Activated CD4-positive, alpha-beta T cell treated with anti-CD3 and anti-CD28 coated beads, Interleukin-2, amount 10 ng/mL, durations not matched to agents 7 days and 5 days (primary cell): ENCODE measurements at regions not wholly inside any gene's neighbourhood (a gene's known extent, or its start where the extent isn't known, plus 50 kb on each side); places are given as distances from the start of the nearest gene placed in this dataset.
A peak's percentile ranks its signal among the peaks of the same experiment; 100 is the strongest.

ENCODE experiments used
- CTCF ChIA-PET: fragments of 350-600 bp; sonication (Branson Sonifier 250); formaldehyde crosslinking; loops from one replicate; lab custom pipeline; 2021; ENCODE audit warnings: antibody characterized with exemption; lab: Charles Lee
- POLR2A ChIA-PET: fragments of 350-600 bp; sonication (Branson Sonifier 250); formaldehyde crosslinking; loops from one replicate; lab custom pipeline; 2021; ENCODE audit warnings: antibody characterized with exemption; lab: Charles Lee
- DNase-seq: peaks from one replicate; pipeline ENCODE4 v3.0.0-alpha.2; 2020
- H3K27ac Mint-ChIP-seq: one replicate; pipeline ENCODE4 v1.8.0; 2021; ENCODE audit warnings: mild to moderate bottlenecking, moderate library complexity, mixed read lengths
- H3K27me3 Mint-ChIP-seq: one replicate; pipeline ENCODE4 v1.8.0; 2021; ENCODE audit warnings: mixed read lengths
- H3K36me3 Mint-ChIP-seq: one replicate; pipeline ENCODE4 v1.8.0; 2021; ENCODE audit warnings: low read depth, mixed read lengths
- H3K4me1 Mint-ChIP-seq: one replicate; pipeline ENCODE4 v1.8.0; 2021; ENCODE audit warnings: mixed read lengths
- H3K4me3 Mint-ChIP-seq: one replicate; pipeline ENCODE4 v1.8.0; 2021; ENCODE audit warnings: mild to moderate bottlenecking, moderate library complexity, mixed read lengths
- H3K9me3 Mint-ChIP-seq: one replicate; pipeline ENCODE4 v1.8.0; 2021; ENCODE audit warnings: mixed read lengths

DNA sequence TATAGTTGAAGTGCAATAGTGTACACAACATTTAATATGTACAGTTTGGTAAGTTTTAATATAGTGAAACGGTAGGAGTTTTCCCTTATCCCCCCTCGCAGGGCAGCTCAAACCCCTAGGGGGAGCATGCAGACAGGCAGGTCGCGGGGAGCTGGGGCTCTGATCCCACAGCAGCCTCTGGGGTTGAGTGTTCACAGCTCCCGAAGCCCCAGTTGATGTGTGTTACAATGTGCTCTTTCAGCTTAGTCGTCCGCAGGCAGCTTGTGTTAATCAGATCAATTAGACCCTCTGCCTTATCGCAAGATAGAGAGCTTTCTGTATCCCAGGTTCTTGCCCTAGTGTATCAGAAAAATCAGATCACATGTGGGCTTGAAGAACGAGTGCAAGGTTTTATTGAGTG is 143.1 kb upstream of the CHRNA7 start:
- Mint-ChIP-seq H3K36me3 (no peaks in the 10 kb centered on the region), H3K27me3 (peaks cover 34% of the 10 kb centered on the region), H3K4me1 (no peaks in the 10 kb centered on the region), H3K4me3 (no peak overlapping the region), H3K27ac (no peak overlapping the region), H3K9me3 (no peaks in the 10 kb centered on the region)
- CTCF ChIA-PET: no interaction called here
- DNase-seq: no peak
- POLR2A ChIA-PET: no interaction called here

DNA sequence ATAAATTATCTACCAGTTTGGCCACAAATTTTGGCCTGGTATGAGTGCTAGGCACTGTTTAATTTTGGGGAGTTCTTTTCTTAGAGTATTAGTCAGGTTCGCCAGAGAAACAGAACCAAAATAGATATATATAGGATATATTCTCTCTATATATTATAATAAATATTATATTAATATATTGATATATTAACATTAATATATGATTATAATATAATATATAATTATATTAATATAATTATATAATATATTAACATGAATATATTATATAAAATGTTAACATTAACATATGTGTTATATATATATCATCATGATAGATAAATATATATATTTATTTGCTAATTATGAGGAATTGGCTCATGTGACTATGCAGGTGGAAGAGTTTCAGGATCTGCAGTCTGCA is 137.8 kb upstream of the CHRNA7 start:
- POLR2A ChIA-PET: no interaction called here

DNA sequence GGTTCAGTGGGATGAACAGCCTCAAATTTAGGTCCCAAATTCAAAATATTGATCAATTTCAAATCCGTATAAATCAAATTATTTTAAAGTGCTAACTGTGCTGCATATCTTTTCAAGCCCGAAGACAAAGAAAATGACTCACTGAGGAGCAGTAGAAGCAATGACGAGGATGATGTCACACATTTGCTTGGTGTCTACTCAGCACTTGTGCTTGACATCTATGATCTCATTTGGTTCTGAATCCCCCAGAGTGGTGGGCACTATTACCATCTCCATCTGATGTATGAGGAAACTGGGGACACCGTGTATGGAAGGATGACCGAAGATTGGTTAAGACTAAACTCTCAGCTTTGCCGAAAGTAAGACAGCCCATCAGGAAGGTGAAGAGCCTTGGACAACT is 136.5 kb upstream of the CHRNA7 start:
- H3K36me3 Mint-ChIP-seq: no peaks in the 10 kb centered on the region
- H3K4me3 Mint-ChIP-seq: no peak overlapping the region
- CTCF ChIA-PET: no interaction called here
- peaks cover 6% of the 10 kb centered on the region for H3K9me3 Mint-ChIP-seq
- H3K4me1 Mint-ChIP-seq: no peaks in the 10 kb centered on the region
- peaks cover 13% of the 10 kb centered on the region for H3K27me3 Mint-ChIP-seq
- POLR2A ChIA-PET: no interaction called here
- DNase-seq: no peak
- H3K27ac Mint-ChIP-seq: no peak overlapping the region

More for the DNA sequence above, 137.8 kb upstream of the CHRNA7 start:
- H3K4me3 Mint-ChIP-seq: no peak overlapping the region
- CTCF ChIA-PET: no interaction called here
- no peaks in the 10 kb centered on the region for H3K36me3 Mint-ChIP-seq
- H3K4me1 Mint-ChIP-seq: no peaks in the 10 kb centered on the region
- H3K9me3 Mint-ChIP-seq: peaks cover 2% of the 10 kb centered on the region
- DNase-seq: no peak
- no peak overlapping the region for H3K27ac Mint-ChIP-seq
- peaks cover 20% of the 10 kb centered on the region for H3K27me3 Mint-ChIP-seq

DNA sequence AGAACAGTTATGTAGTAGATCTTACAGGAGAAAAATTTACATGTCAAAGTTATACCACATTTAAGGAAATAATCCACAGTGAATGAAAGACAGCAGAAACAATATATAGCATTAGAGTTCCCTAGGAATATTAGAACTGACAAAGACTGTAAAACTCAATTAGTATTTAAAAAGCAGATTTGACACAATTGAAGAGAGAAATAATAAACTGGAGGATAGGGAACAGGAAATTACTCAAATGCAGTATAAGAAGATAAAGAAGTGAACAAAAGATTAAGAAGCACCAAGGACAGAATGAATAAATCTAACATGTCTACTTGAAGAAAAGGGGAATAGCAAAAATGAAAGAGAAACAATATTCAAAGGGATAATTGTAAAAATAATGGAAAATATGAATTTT is 132.6 kb upstream of the CHRNA7 start:
- Mint-ChIP-seq H3K27ac (no peak overlapping the region), H3K36me3 (no peaks in the 10 kb centered on the region), H3K4me3 (no peak overlapping the region), H3K27me3 (peaks cover 3% of the 10 kb centered on the region), H3K9me3 (peaks cover 6% of the 10 kb centered on the region), H3K4me1 (no peaks in the 10 kb centered on the region)
- DNase-seq: no peak
- ChIA-PET POLR2A (no interaction called here), CTCF (no interaction called here)

DNA sequence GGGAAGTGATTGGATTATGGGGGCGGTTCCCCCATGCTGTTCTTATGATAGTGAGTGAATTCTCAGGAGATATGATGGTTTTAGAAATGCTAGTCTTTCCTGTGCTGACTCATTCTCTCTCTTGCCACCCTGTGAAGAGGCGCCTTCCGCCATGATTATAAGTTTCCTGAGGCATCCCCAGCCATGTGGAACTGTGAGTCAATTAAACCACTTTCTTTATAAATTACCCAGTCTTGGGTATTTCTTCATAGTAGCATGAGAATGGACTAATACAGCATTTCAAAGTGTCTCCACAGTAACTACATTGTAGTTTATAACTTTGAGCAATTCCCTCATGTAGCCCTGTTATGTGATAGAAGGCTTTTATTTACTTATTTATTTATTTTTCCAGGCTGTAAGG is 128.8 kb upstream of the CHRNA7 start:
- peaks cover 6% of the 10 kb centered on the region for H3K9me3 Mint-ChIP-seq
- H3K36me3 Mint-ChIP-seq: no peaks in the 10 kb centered on the region
- H3K27me3 Mint-ChIP-seq: peaks cover 3% of the 10 kb centered on the region
- no peak overlapping the region for H3K27ac Mint-ChIP-seq
- no peak overlapping the region for H3K4me3 Mint-ChIP-seq
- POLR2A ChIA-PET: no interaction called here
- CTCF ChIA-PET: no interaction called here
- no peak for DNase-seq
- H3K4me1 Mint-ChIP-seq: no peaks in the 10 kb centered on the region

DNA sequence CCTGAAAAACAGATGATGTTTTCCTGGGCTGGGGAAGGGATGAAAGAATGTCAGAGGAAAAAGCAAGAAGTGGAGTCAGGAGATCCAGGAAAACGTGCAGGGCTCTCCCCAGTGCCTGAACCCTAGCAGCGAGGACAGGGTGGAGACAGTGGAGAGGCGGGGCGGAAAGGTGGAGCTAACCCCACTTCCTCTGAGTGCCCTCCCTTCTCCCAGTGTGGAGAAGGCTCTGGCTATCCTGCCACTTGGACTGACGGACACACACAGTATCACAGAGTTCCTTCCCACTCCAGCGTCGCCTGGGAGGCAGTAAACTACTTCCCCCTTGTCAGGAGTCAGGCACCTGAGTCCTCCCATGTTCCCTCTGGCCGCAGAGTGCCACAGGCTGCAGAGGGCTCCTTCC is 125.3 kb upstream of the CHRNA7 start:
- Mint-ChIP-seq H3K27ac (no peak overlapping the region), H3K36me3 (no peaks in the 10 kb centered on the region), H3K4me1 (no peaks in the 10 kb centered on the region), H3K4me3 (no peak overlapping the region), H3K27me3 (no peaks in the 10 kb centered on the region), H3K9me3 (no peaks in the 10 kb centered on the region)
- DNase-seq: no peak
- POLR2A ChIA-PET: no interaction called here
- CTCF ChIA-PET: no interaction called here

DNA sequence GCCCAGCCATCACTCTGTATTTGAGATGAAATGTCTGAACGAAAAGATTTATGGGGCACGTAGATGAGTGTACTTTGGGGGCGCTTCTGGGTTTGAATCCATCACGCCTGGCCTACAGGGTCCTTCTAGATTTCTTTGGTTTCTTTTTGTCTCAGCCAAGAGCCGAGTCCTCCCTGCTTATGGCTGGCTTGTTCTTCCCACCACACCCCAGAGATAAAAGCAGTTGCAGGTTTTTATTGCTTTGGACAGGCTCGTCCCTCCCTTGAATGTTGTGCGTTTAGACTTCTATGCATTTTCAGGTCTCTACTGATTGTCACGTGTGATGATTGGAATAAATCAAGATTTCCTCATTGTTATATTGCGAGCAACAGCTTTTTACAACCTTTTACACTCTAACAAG is 104.8 kb upstream of the CHRNA7 start:
- DNase-seq: no peak
- CTCF ChIA-PET: no interaction called here
- no peaks in the 10 kb centered on the region for H3K4me1 Mint-ChIP-seq
- H3K9me3 Mint-ChIP-seq: peaks cover 2% of the 10 kb centered on the region
- H3K36me3 Mint-ChIP-seq: no peaks in the 10 kb centered on the region
- no peak overlapping the region for H3K27ac Mint-ChIP-seq
- no peak overlapping the region for H3K4me3 Mint-ChIP-seq
- peaks cover 2% of the 10 kb centered on the region for H3K27me3 Mint-ChIP-seq
- POLR2A ChIA-PET: no interaction called here

DNA sequence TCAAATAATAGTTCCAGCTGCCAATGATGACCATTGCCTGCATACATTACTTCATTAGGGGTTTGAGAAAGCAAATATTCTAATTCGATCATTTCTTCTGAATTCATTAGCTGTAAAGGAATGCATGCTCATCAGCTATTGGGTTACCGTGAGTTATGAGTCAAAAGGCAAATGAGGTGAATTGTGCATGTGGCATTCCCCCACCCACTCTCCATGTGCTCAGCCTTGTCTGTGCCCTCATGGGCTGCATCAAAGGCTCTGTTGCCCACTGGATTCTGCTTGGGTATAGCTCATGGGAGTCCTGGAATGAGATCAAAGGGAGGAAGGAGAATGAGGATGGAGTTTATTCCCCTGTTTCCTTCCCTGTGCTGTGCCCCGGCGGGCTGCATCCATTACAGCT is 99.3 kb upstream of the CHRNA7 start:
- Mint-ChIP-seq H3K9me3 (no peaks in the 10 kb centered on the region), H3K27me3 (peaks cover 2% of the 10 kb centered on the region), H3K27ac (no peak overlapping the region), H3K4me3 (no peak overlapping the region), H3K36me3 (no peaks in the 10 kb centered on the region), H3K4me1 (no peaks in the 10 kb centered on the region)
- DNase-seq: no peak
- CTCF ChIA-PET: interaction anchor here (0.6 kb wide), 1 partner anchor 732 kb away, joined by 3 read pairs; no protein-coding TSS in a partner anchor
- POLR2A ChIA-PET: no interaction called here

DNA sequence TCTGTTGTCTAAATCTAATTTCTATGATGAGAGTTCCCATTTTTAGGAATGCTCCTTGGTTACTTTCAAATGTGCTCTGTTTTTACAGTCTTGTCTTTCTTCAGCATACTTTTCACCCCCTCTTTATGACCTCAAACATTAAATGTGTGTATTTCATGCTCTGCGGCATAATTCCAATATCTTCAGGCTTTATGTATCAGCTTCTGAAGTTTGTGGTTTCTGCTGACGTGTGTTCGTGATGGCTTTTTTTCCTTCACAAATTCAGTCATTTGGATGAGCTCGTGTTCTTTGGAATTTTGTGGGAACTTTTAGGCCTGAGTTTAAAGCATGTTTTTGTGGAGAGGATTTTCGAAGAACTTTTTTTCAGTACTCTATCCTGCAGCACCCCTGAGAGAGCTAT is 97.7 kb upstream of the CHRNA7 start:
- no peaks in the 10 kb centered on the region for H3K9me3 Mint-ChIP-seq
- POLR2A ChIA-PET: no interaction called here
- DNase-seq: no peak
- peaks cover 2% of the 10 kb centered on the region for H3K27me3 Mint-ChIP-seq
- CTCF ChIA-PET: interaction anchor here (0.8 kb wide), 1 partner anchor 176 kb away, joined by 3 read pairs; no protein-coding TSS in a partner anchor
- no peak overlapping the region for H3K4me3 Mint-ChIP-seq
- H3K36me3 Mint-ChIP-seq: no peaks in the 10 kb centered on the region
- H3K27ac Mint-ChIP-seq: no peak overlapping the region
- no peaks in the 10 kb centered on the region for H3K4me1 Mint-ChIP-seq

DNA sequence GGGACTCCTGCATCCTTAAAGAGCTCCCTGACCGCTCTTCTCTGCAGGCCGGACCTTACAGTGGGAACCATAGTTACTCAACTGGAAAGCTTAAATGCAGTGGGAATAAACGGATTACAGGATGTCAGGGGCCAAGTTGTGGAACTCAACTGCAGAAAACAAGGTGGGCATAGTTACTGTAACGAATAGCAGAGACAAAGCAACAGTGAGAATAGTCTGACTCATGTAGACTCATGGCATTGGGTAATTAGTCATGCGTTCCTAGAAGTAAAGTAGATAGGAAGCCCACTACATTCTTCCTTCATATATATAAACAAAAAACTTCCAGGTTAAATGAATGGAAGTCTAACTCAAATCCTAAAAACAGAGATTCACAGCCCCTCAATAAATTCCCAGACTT is 95.5 kb upstream of the CHRNA7 start:
- Mint-ChIP-seq H3K27ac (peak overlapping the region; percentile 52), H3K4me1 (no peaks in the 10 kb centered on the region), H3K27me3 (peaks cover 6% of the 10 kb centered on the region), H3K9me3 (no peaks in the 10 kb centered on the region), H3K36me3 (no peaks in the 10 kb centered on the region), H3K4me3 (no peak overlapping the region)
- ChIA-PET POLR2A (no interaction called here), CTCF (no interaction called here)
- DNase-seq: no peak

DNA sequence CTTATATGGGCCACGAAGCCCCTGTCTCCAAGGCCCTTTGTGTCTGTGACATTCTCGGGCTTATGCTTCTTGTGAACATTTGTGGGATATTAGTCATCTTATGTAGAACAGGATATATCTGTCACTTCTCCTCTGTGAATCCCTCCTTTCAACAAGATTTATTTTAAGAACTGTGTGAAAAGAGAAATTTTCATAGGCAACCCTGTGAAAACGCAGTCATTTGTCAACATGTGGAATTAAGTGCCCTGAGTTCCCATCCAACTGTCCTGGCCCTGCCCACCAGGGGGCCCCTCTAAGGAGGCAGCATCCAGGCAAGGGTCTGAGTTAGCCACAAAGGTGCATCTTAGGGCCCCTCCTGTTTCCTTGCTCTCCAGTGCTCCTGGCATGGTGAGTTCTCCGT is 76.8 kb upstream of the CHRNA7 start:
- Mint-ChIP-seq H3K36me3 (no peaks in the 10 kb centered on the region), H3K4me3 (no peak overlapping the region), H3K4me1 (no peaks in the 10 kb centered on the region), H3K27me3 (peaks cover 15% of the 10 kb centered on the region), H3K9me3 (peaks cover 6% of the 10 kb centered on the region), H3K27ac (no peak overlapping the region)
- DNase-seq: no peak
- ChIA-PET CTCF (no interaction called here), POLR2A (no interaction called here)

DNA sequence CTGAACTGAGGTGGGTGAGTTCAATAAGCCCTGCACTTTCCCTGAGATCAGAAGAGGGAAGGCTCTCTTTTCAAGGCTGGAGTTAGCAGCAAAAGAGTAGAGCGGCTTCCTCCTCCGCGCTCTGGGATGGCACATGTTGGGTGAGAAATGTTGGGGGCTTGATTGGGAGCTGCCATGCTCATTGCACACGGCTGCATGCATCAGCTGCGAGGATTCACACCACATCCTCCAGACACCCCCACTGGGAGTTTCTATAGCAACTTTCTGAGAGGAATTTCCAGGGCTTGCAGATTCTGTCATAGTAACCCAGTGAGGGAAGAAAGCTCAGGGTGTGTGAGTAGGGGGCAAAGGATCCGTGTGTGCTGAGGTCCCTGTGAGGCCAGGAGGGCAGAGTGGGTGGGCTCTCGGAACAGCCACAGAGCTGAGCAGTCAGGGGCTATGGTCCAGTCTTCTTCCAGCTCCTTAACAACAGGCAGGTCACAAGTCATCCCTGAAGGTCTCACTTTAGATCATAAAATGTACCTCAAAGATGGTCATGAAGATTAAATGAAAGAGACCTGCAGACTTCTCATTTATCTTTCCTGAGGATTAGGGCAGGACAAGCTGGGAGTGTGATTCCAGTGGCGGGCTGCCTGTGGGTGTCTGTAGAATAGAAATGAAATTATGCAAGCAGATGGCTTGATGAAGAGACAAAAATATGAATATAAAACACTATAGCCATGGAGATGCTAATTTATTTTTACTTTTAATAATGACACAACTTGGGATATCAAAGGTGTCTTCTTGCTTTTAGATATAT is 75.7 kb upstream of the CHRNA7 start:
- ChIA-PET POLR2A (no interaction called here), CTCF (interaction anchor here (1.2 kb wide), 1 partner anchor 19 kb away, joined by 3 read pairs; no protein-coding TSS in a partner anchor)
- H3K36me3 Mint-ChIP-seq: no peaks in the 10 kb centered on the region
- no peak for DNase-seq
- peaks cover 11% of the 10 kb centered on the region for H3K9me3 Mint-ChIP-seq
- peaks cover 13% of the 10 kb centered on the region for H3K27me3 Mint-ChIP-seq
- H3K27ac Mint-ChIP-seq: no peak overlapping the region
- no peak overlapping the region for H3K4me3 Mint-ChIP-seq
- no peaks in the 10 kb centered on the region for H3K4me1 Mint-ChIP-seq

DNA sequence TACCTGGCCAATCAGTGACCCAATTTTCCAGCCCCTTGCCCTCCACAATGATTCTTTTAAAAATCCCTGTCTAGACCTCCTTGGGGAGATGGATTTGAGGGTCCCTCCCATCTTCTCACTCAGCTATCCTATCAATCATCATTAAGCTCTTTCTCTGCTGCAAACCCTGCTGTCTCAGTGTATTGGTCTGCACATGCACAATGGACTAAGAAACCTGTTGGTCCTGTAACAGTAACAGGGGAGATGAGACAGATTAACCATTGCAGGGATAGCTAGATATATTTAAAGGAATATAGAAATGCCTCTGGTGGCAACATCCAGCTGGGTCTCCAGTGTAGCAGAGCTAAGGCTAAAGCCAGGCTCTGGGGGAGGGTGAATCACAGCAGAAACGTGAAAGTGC is 74.6 kb upstream of the CHRNA7 start:
- no peaks in the 10 kb centered on the region for H3K4me1 Mint-ChIP-seq
- ChIA-PET CTCF (interaction anchor here (1.2 kb wide), 1 partner anchor 18 kb away, joined by 3 read pairs; no protein-coding TSS in a partner anchor), POLR2A (no interaction called here)
- no peaks in the 10 kb centered on the region for H3K36me3 Mint-ChIP-seq
- peaks cover 5% of the 10 kb centered on the region for H3K27me3 Mint-ChIP-seq
- no peak overlapping the region for H3K27ac Mint-ChIP-seq
- no peak overlapping the region for H3K4me3 Mint-ChIP-seq
- no peak for DNase-seq
- H3K9me3 Mint-ChIP-seq: peaks cover 13% of the 10 kb centered on the region

DNA sequence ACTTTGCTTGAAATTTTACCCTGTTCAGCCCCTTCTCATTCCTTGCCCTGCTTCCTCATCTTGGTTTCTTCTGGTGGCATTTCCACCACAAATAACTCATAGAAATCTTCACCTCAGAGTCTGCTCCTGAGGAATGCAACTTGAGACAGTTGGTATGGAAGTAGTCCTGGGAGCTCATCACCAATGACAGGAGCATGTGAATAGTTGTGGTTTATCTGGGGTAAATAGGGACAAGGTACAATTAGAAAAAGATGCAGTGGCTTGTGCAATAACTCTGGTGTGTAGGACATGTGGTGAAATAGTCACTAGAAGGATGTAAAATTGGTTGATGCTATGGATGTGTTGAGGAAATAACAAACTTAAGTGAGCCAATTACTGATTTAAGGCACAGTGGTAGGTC is 72.7 kb upstream of the CHRNA7 start:
- no peak for DNase-seq
- Mint-ChIP-seq H3K36me3 (no peaks in the 10 kb centered on the region), H3K9me3 (peaks cover 13% of the 10 kb centered on the region), H3K27ac (no peak overlapping the region), H3K4me1 (no peaks in the 10 kb centered on the region), H3K4me3 (no peak overlapping the region), H3K27me3 (peaks cover 4% of the 10 kb centered on the region)
- ChIA-PET POLR2A (no interaction called here), CTCF (no interaction called here)
